Islet precursor cell (in vitro differentiated cells): ENCODE measurements at regions not wholly inside any gene's neighbourhood (a gene's known extent, or its start where the extent isn't known, plus 50 kb on each side); places are given as distances from the start of the nearest gene placed in this dataset.

Source experiments
- DNase-seq: peaks from one replicate; pipeline ENCODE4 v3.0.0-alpha.2; 2018

DNA sequence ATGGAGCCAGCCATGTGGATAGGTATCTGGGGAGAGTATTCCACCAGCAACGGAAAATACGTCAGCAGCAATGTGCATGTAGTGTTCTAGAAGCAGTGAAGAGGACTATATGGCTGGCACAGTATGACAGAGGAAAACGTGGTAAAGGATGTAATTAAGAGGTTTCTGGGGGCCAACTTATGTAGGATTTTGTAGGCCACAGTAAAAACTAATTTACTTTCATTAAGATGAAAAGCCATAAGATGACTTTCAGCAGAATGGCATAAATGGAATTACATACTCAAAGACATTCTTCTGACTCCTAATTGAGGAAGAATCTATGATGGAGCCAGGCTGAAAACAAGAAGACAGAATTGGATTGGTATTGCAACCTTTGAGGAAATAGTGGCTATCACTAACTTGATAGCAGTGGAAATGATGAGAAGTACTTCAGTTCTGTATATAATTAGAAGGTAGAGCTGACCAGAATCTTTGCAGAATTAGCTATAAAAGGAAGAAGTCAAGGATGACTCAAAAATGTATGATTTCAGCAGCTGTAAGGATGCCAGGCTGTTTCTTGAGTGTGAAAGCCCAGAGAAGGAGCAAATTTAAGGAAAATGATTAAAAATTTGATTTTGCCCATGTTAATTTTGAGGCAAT lies 156.7 kb downstream of the MBL2 start:
- no peak for DNase-seq

DNA sequence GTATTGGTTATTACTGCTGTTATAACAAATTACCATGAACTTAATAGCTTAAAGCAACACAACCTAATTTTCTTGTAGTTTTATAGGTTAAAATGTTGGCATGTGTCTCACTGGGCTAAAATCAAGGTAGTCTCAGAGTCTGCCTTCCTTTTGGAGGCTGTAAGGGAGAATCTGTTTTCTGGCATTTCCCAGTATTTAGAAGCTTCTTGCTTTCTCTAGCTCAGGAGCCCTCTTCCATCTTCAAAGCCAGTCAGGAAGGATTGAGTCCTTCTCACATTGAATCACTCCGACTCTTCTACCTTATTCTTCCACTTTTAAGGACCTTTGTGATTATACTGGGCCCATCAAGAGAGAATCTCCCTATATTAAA lies 156.2 kb downstream of the MBL2 start:
- DNase-seq, result no peak

DNA sequence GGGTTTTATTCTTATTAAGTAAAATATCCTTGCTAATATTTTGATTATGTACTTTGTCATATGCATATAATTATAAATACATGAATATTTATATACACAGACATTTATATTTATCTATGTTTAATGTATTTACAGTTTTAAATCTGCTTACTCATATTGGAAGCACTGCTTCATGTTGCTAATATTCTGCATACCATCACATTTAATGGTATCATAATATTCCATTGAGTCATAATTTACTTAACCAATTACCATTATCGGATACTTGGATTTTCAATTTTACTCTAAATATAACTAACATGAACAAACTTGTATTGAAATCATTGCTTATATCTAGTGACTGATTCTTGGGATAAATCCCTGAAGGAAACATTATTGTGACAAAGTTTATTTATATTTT lies 155.2 kb downstream of the MBL2 start:
- no peak for DNase-seq

DNA sequence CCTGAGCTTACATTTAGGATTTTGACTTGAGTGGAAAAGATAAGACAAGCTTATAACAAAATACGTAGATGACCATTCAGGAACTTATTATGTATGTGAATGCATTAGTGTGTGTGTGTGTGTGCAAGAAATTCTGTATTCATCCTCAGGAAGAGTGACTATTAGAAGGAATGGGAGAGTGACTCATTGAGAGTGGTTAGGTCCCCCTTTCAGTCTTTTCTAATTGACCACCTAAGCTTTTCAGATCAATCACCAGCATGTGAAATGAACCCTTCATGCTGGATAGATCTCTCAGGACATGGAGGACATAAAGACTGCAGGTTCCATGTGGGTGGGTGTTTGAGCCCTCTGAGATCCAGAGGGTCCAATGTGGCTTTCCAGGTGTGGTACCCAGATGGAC lies 153.5 kb downstream of the MBL2 start:
- no peak for DNase-seq

DNA sequence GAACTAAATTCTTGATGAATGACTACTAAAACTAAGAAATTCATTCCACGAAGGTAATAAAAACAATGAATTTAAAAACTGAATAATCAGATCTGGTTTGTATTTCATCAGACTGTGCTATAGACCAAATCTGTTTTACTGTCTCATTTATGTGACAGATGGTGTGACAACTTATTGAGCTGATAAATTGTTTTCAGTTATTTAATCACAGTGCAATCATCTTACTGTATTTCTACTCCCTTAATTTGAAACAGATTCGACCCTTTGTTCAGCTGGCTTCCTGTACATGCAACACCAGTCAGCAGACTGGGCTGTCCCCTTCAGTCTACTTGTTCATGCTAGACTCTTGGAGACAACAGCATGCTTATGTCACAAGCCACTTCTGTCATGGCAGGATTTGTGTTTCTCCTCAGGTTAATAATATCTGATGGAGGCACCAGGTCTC lies 150.9 kb downstream of the MBL2 start:
- DNase-seq, result no peak

DNA sequence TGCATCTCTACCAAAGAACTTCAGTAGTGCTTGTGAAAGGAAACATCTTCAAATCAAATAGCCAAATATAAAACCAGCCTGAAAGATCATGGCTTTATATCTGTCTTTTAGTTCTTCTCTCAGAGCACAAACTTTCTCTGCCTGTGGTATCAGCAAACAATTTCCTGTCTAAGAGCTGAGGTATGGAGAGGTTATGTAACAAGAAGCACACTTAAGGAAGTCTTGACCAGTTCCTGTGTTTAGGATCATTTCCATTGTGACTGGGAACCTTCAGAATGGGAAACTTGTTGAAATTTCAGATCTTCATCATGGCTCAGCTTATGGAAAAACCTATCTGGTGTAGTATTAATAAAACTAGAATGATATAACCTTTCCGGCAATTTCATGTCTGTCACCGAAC lies 148.8 kb downstream of the MBL2 start:
- DNase-seq, result no peak

DNA sequence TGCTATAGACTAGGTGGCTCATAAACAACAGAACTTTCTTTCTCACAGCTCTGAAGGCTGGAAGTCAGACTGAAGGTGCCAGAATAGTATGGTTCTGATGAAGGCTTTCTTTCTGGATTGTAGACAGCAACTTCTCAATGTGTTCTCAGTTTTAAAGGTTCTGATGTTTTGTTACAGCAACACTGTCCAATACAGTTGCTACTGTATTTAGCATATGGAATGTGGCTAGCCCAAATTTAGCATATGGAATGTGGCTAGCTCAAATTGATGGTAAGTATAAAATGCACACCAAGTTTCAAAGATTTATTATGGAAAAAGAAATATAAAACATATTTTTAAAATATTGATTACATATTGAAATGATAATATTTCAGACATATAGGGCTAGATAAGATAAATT lies 145.3 kb downstream of the MBL2 start:
- no peak for DNase-seq

DNA sequence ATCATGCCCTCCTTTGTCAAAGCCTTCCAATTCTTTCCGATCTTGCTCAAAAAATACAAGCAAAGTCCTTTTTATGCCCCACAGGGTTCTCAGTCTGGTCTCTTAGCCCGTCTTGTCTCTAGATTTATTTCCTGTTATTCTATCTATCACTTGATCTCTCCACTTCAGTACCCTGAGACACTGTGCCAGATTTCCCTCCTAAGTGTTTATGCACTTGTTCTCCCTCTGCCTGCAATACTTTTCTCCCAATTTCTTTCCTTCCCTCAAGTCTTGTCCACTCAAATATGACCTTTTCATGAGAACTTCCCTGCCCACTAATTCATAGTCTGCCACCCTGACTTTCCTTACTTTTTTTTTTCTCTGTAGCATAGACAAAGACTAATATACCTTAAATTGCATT lies 141.4 kb downstream of the MBL2 start:
- DNase-seq, result no peak

DNA sequence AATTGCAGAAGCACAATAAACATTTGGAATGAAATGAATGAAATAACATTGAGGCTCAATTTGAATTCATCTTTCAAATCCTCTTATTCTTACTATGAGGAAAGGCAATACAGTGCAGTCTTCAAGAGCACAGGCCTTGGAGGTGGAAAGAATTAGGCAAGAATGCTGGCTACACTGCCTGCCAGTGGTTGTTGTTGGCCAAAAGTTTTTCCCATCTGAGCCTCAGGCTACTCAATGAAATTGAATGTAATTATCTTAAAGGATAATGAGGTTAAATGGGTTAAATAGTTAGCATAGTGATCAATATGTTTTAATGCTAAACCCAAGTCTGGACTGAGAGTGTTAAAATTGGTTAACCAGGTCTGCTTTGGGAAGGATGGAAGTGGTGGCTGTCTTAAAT lies 140.9 kb downstream of the MBL2 start:
- peak; percentile 71 for DNase-seq

DNA sequence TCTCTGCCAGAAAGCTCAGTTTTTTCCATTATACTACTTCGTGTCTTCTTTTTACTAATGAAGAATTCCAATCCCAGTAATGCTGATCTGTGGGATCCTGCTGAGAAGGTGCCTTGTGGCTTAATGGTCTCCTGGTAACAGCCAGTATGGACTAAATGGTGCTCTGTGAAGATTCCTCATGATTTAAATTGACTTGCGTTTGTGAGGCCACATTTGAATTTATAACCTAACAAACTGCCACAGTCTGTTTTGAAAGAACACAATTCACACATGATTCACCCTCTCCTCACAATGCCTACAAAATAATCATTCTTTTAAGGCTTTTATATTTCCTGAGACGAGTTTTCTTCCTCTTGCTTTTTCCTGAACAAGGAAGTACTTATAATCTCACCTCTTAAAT lies 140.0 kb downstream of the MBL2 start:
- DNase-seq, result no peak

DNA sequence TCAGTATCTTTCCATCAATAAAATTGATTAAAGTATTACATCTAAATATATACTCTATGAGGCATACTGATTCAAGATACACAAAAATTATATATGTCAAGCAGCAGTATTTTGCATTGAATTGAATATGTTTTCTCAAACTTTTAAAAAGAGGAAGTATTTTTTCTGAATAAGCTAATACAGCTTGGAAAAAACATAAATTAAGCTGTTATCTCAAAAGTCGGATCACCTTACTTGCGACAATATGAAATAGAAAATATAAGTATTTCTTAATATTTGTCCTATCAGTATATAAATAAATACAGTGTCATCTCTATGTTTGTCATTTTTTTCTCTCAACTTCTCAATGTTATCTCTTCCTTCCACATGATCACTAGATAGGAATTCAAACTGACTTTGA lies 139.3 kb downstream of the MBL2 start:
- DNase-seq, result no peak

DNA sequence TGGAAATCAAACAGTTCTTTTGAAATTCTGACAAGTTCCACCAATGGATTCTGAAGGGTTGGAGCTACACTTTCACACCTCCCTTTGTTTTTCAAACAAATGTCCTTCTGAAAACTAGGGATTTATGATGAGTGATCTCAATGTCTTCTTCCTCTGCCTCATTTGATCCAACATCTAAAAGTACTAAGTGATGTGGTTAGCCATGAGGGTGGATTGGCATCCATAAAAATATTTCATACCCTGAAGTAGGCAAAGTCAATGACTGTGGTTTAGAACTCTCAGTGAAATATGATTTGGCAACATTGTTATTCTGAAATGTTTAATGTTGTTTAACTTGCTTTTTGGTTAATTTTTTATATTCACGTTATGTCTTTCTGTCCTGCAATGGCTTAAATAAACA lies 136.9 kb downstream of the MBL2 start:
- no peak for DNase-seq

DNA sequence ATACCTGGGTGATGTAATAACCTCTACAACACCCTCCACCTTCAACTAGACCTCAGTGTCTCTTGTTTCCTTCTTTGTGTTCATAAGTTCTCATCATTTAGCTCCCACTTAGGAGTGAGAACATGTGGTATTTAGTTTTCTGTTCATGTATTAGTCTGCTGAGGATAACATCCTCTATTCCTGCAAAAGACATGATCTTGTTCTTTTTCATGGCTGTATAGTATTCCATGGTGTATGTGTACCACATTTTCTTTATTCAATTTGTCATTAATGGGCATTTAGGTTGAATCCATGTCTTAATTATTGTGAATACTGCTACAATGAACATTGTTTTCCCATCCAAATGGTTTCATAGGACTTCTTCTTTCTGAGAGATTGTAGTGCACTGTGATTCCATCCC lies 135.7 kb downstream of the MBL2 start:
- DNase-seq, result no peak

DNA sequence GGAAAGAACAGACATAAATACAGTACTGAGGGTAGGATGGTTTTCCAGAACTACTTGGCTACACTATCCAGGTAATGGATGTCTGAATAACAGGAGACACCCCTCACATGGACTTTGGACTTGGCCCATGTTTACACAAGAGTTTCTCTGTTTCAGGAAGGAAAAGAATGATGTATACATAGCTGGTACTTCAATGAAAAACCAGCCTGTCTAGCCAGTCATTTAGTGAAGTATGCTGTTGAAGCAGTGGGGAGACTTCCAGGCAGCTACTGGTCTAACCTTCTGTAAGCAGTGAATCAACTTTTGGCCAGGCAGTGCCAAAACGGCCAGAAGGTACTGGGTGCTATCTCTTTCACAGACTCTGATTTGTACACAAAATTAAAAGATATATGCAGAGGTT lies 135.0 kb downstream of the MBL2 start:
- DNase-seq, result peak; percentile 60

DNA sequence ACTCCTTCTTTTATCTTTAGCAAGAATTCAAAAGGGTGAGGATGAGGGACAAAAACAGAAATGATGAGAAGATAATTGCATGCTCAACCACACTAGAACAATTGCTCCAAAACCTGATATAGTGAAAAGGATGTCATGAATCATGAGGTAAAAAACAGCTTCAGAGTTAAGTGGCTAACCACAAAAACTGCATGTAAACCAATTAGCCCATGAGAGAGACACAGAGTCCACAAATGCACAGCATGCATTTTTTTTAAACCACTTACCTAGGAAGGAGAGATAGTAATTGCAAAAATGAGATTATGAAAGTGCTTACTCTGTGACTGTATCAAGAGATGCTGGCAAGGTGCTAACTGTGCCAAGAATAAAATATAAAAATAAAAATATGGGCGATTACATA lies 132.9 kb downstream of the MBL2 start:
- DNase-seq, result no peak

DNA sequence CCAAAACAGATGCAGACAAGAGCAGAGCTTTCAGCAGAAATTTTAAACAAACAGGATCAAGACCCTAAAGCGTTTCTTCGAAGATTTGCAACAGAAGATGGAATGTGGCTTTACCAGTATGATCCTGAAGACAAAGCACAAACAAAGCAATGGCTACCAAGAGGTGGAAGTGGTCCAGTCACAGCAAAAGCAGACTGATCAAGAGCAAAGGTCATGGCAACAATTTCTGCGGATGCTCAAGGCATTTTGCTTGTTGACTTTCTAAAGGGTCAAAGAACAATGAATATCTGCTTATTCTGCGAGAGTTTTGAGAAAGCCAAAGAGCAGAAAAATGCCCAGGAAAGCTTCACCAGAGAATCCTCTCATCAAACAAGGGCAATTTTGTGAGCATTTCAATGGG lies 130.4 kb downstream of the MBL2 start:
- peak; percentile 62 for DNase-seq

DNA sequence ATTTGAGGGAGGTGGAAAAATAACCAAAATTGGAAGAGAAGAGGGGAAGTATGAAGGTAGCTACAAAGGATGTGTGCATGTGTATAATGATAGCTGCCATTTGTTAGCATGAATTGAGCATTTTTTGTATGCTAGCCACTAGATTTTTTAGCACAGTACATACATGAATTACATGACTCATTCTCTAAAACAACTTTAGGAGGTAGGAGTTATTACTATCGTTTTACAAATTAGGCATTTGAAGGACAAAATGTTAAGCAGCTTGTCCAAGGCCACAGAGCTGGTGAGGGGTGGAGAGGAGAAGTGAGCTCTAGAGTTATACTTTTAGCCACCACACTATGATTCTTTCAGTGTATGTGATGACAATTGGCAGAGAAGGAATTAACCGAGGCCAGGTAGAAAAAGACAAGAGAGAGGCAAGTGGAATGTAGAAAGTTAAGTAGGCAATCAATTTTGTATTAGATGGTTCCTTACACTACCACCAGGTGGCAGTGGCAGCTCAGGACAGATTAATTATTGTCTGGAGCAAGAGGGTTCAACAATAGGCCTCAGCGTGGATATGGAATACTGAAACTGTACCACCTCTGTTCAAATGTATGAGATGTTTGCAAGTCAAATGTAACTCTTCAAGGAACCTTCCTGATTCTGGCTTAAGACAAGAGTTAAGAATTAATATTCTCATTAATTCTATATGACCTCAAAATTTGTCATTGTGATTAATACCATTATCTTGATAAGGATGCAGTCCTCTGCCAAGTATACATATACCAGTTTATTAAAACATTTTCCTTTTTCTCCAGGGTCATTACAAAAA lies 128.0 kb downstream of the MBL2 start:
- DNase-seq, result no peak

DNA sequence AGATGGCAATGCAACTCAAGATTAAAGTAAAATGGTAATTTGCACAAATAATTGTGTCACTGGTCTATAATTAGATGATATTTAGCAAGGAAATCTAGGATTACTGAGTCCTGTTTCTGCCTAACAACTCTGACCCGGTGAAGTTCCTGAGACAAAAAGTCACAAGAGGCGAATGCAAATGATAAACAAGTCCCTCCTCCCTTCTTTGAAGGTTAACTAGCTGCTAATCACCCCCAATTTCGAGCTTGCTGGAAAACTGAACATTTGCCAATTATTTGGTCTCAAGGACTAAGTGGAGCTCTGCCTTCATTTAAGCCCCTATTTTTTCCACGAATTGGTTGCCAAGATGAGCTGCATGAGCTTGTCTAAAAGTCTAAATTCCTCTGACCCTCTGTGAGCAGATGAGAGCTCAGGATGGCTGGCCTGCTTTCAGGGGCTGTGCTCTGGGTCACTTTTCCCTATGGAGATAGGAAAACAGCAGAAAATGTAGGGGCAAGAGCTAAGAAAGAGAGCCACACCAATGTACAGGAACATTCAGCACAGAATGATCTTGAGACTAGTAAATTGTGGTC lies 127.3 kb downstream of the MBL2 start:
- DNase-seq, result no peak

DNA sequence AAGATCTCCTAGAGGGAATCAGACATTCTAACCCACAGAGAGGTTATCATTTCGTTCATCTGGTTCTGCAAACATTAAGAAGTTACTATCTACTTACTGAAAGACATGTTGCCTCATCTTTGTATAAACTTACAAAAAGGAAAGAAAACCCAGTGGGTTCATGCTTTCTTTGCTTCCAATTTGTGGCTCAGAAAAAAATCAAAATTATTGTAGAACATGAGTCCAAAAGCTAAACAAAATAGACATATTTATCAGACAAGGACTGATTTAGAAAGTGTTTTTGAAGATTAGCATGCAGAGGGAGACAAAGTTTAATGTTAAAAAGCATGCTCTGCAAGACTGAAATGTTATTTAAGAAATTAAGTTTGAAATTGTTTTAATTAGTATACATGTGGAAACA lies 123.1 kb downstream of the MBL2 start:
- DNase-seq, result no peak

DNA sequence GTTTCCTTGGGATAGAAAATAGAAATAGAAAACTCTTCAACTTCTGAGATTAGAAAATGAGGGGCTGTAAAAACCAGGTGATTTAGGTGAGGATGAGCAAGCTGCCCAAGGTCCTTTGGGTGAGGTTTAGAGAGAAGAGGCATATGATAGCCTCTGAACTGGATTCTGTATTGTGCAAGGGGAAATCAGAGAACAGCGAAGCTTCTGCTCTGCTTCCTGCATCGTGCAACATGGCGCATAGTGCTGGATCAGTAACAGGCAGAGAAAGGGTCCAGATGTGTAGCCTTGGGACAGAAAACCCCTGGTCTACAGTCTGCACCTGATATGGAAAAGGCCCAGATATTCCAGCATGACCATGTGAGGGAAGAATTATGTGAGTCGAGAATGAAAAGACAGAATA lies 121.7 kb downstream of the MBL2 start:
- no peak for DNase-seq

DNA sequence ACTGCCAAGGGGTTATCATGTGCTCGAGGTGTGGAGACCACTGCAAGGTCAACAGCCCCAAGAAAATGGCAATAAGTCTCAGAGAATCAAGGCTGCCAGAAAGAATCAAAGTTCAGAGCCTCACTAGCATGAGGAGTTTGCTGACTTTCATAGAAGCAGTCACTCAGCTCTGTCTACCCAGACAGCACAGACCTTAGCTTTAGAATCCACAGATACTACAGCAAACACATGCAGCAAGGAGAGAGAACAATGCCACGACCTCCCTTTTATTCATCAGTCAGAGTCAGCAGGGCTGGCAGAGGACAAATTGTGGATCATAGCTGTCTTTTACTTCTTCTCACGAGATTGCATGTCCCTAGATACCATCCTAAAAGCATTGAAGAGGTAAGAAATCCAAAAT lies 121.3 kb downstream of the MBL2 start:
- DNase-seq, result no peak

DNA sequence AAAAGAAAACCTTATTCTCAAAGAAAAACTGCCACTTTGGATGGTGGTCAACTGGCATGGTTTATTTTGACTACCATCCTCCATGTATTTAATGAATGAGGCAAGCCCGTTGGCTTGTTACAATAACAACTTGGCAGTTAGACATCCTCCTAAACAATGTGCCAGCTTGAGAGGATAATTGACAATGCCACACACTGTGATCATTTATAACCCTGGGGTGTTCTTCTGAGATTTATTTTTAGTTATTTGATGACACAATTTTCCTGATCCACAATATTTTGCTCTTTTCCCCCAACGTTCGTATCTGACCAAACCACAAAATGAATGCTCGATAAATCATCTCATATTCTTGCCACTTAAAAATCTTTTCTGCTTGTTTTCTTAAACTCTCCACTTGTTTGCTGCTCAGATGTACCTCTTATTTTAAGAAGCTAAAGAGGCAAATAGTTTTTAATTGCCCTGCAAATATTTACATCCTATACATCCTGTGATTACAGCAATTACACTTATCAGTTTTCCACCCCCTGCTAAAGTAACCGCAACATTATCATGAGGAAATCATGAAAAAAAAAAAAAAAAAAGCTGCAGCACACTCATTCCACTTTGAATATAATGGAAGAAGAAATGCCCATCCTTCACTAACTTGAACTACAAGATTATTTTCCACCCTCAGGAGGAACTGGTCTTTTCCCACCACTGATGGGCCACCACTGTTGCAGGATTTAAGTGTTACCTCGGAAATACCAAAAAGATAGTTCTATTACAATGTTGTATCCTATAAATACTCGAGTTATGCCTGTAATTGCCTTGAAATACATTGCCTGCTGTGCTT lies 119.9 kb downstream of the MBL2 start:
- no peak for DNase-seq

DNA sequence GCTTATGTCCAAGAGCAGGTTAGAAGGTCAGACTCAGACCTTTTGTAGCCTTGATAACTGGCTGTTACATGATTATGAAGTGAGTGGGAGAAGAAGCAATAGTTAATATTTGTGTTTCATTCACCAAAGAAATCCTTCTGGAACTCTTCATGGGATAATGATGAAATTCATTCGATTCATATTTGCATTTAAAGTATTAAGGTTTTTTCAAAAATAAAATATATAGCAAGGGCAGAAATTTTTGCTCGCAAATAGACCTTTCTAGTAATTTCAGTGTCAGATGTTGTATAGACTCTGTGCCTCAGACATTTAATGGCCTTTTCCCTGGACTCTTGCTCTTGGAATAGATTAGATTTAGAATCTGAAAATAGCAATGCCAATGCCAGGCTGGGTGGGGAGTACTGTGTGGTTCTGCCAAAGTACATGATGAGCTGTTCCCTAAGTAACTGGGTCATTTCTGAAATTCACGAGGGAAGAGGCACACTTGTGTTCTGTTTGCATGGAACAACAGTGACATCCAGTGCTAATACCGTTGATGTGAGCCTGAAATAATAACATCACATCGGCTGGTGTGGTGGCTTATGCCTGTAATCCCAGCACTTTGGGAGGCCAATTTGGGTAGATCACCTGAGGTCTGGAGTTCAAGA lies 119.2 kb downstream of the MBL2 start:
- DNase-seq, result no peak
